ENCODE measurements at regions not wholly inside any gene's neighbourhood (a gene's known extent, or its start where the extent isn't known, plus 50 kb on each side); places are given as distances from the start of the nearest gene placed in this dataset.
"Not testable (repeated sequence)": the region's sequence is repeated elsewhere in the genome, so short reads cannot be mapped to it uniquely, and the experiment has no call there.

- DNase-seq (ENCODE audit: low spot score): no peak
These were observed 425.3 kb upstream of the MDFIC2 start for GRCh38 chr3:70737666-70738290.

GRCh38 chr3:70736009-70736408 lies 423.6 kb upstream of the MDFIC2 start:
- no peak for DNase-seq (ENCODE audit: low spot score)

GRCh38 chr3:70734756-70735155 lies 422.3 kb upstream of the MDFIC2 start:
- no peak for DNase-seq (ENCODE audit: low spot score)

- DNase-seq (ENCODE audit: low spot score): no peak
These were observed 418.6 kb upstream of the MDFIC2 start for GRCh38 chr3:70731046-70731445.

GRCh38 chr3:70729845-70730244 lies 417.4 kb upstream of the MDFIC2 start:
- no peak for DNase-seq (ENCODE audit: low spot score)

GRCh38 chr3:70728311-70728710 lies 415.9 kb upstream of the MDFIC2 start:
- DNase-seq (ENCODE audit: low spot score): no peak

- DNase-seq (ENCODE audit: low spot score): no peak
These were observed 414.5 kb upstream of the MDFIC2 start for GRCh38 chr3:70726961-70727360.

GRCh38 chr3:70726096-70726938 lies 413.9 kb upstream of the MDFIC2 start:
- no peak for DNase-seq (ENCODE audit: low spot score)

- no peak for DNase-seq (ENCODE audit: low spot score)
These were observed 409.6 kb upstream of the MDFIC2 start for GRCh38 chr3:70722018-70722417.

GRCh38 chr3:70716832-70717231 lies 404.4 kb upstream of the MDFIC2 start:
- DNase-seq (ENCODE audit: low spot score): no peak

- no peak for DNase-seq (ENCODE audit: low spot score)
These were observed 400.1 kb upstream of the MDFIC2 start for GRCh38 chr3:70712449-70713082.

GRCh38 chr3:70703305-70704102 lies 391.1 kb upstream of the MDFIC2 start:
- DNase-seq (ENCODE audit: low spot score): no peak

- no peak for DNase-seq (ENCODE audit: low spot score)
These were observed 389.7 kb upstream of the MDFIC2 start for GRCh38 chr3:70702132-70702531.

- DNase-seq (ENCODE audit: low spot score): no peak
These were observed 372.3 kb upstream of the MDFIC2 start for GRCh38 chr3:70684701-70685100.

GRCh38 chr3:70675810-70676209 lies 363.4 kb upstream of the MDFIC2 start:
- DNase-seq (ENCODE audit: low spot score): not testable (repeated sequence)

GRCh38 chr3:70658513-70659310 lies 346.3 kb upstream of the MDFIC2 start:
- DNase-seq (ENCODE audit: low spot score): no peak

GRCh38 chr3:70657454-70657853 lies 345.0 kb upstream of the MDFIC2 start:
- DNase-seq (ENCODE audit: low spot score): no peak

GRCh38 chr3:70647823-70648222 lies 335.4 kb upstream of the MDFIC2 start:
- DNase-seq (ENCODE audit: low spot score): no peak

GRCh38 chr3:70647094-70647493 lies 334.7 kb upstream of the MDFIC2 start:
- DNase-seq (ENCODE audit: low spot score): no peak

- no peak for DNase-seq (ENCODE audit: low spot score)
These were observed 334.2 kb upstream of the MDFIC2 start for GRCh38 chr3:70646635-70647034.

- no peak for DNase-seq (ENCODE audit: low spot score)
These were observed 328.0 kb upstream of the MDFIC2 start for GRCh38 chr3:70640481-70640880.

Measured in CD4-positive, alpha-beta T cell treated with Interleukin-15 for 4 hours (primary cell).